SJSA1 (cell line): ENCODE measurements at regions not wholly inside any gene's neighbourhood (a gene's known extent, or its start where the extent isn't known, plus 50 kb on each side); places are given as distances from the start of the nearest gene placed in this dataset.
"Not testable (repeated sequence)": the region's sequence is repeated elsewhere in the genome, so short reads cannot be mapped to it uniquely, and the experiment has no call there.

ENCODE experiments used
- DNase-seq, 2 experiments: peaks; one replicate each; pipeline ENCODE4 v3.0.0-alpha.2; 2015 to 2020; ENCODE audit warnings: low spot score in 2 of 2, low read depth in 1 of 2
- H3K27ac ChIP-seq: fragments of 250-450 bp; sonication (Bioruptor Pico); 2 replicates; pipeline ENCODE4 v1.5.1; 2020; ENCODE audit warnings: mild to moderate bottlenecking, moderate library complexity
- H3K27me3 ChIP-seq: fragments of 250-450 bp; sonication (Bioruptor Pico); replicated peaks from 2 replicates; pipeline ENCODE4 v1.5.1; 2020; ENCODE audit warnings: mild to moderate bottlenecking, moderate library complexity
- H3K36me3 ChIP-seq: fragments of 250-450 bp; sonication (Bioruptor Pico); 2 replicates; pipeline ENCODE4 v1.5.1; 2020; ENCODE audit warnings: mild to moderate bottlenecking
- H3K4me1 ChIP-seq: fragments of 250-450 bp; sonication (Bioruptor Pico); replicated peaks from 2 replicates; pipeline ENCODE4 v1.6.1; 2021; ENCODE audit warnings: mild to moderate bottlenecking
- H3K4me3 ChIP-seq: fragments of 250-450 bp; sonication (Bioruptor Pico); 2 replicates; pipeline ENCODE4 v1.5.1; 2020; ENCODE audit warnings: mild to moderate bottlenecking
- H3K9me3 ChIP-seq: fragments of 250-450 bp; sonication (Bioruptor Pico); replicated peaks from 2 replicates; pipeline ENCODE4 v1.5.1; 2020; ENCODE audit warnings: mild to moderate bottlenecking

DNA sequence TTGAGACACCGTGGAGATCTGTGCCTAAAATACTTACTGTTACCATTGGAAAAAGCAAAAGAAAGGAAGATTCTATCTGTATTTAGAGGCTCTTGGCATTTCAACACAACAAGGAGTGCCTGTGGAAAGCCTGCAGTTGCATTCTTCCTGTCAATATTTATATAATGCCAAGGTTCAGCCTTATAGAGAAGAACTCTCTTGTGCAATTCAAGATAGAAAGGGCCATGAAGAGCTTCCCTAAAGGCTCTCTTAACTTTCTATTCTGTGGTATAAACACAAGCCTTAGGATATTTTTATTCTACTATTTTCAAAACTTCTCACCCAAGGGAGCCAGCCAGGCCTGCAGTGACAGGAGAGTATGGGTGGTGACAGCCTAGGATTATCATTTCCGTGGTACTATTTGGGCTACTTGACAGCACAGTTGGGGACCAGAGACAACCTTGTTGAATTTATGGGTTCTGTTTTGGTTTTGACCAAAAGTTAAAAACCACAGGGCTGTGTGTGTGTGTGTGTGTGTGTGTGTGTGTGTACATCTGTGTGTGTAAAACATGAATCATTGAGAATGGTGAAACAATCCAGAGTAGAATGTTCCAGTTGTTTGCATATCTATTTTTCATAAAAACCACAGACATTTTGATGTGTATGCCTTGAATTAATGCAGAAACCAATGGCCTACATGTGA is 700.9 kb upstream of the SLC35B3 start:
- Histone ChIP-seq H3K27ac (no peak overlapping the region), H3K9me3 (no peaks in the 10 kb centered on the region), H3K4me1 (peaks cover 15% of the 10 kb centered on the region), H3K4me3 (no peak overlapping the region), H3K36me3 (no peaks in the 10 kb centered on the region), H3K27me3 (no peaks in the 10 kb centered on the region)
- no peak for DNase-seq

DNA sequence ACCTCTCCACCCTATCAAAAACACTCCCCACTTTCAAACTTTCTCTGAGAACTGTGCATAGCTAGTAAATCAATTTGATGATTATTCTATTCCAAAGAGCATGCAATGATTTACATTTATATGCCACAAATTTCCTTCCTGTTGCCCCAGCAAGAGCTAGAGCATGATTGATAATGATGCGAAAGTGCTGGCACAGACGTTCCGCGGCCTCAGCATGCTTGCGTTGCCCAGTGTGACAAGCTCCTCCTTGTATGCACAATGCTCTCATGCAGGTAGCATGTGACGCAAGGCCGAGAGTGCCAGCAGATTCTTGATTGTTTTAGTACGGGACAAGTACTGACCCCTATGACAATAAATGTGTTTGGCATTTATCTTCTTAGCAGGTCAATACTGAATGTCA is 696.3 kb upstream of the SLC35B3 start:
- Histone ChIP-seq H3K27me3 (no peaks in the 10 kb centered on the region), H3K9me3 (no peaks in the 10 kb centered on the region), H3K27ac (no peak overlapping the region), H3K4me3 (no peak overlapping the region), H3K36me3 (no peaks in the 10 kb centered on the region), H3K4me1 (peaks cover 9% of the 10 kb centered on the region)
- no peak for DNase-seq

DNA sequence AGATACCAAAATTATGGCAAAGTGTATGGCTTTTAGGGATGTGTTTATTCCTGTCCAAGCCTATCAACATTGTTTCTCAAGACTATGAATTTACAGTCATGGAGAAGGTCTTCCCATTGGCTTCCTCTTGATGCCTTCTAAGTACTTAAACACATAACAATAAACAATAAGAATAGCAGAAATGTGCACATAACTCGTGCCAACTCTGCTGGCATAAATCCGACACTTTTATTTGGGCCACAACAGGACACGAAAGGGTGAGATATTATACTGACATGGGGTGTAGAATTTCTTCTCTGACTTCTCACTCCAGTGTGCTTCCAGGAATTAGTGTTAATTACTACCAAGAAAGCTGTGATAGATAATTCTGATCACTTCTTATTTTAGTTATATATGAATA is 695.9 kb upstream of the SLC35B3 start:
- H3K4me1 ChIP-seq, result peaks cover 13% of the 10 kb centered on the region
- H3K36me3 ChIP-seq, result no peaks in the 10 kb centered on the region
- DNase-seq, result no peak
- H3K4me3 ChIP-seq, result no peak overlapping the region
- H3K27ac ChIP-seq, result no peak overlapping the region
- H3K9me3 ChIP-seq, result no peaks in the 10 kb centered on the region
- H3K27me3 ChIP-seq, result no peaks in the 10 kb centered on the region

DNA sequence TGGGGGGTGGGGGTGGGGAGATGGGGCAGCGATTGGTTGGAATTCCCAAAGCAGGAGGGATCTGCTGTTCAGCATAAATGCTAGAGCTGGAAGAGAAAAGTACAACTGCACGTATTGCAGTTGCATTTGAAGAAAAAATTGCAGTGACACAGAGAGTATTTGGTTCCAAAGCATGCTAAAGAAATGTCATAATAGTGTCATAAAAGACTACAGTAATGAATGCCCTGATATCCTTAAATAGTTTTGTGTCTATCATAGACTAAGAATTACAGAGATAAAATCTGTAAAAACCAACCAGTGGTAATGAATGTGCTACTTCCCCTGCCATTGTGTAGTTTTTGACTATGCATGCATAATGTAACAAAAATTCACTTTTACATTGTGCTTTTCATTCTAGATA is 693.6 kb upstream of the SLC35B3 start:
- Histone ChIP-seq H3K36me3 (no peaks in the 10 kb centered on the region), H3K9me3 (no peaks in the 10 kb centered on the region), H3K4me1 (peaks cover 21% of the 10 kb centered on the region), H3K27ac (no peak overlapping the region), H3K27me3 (no peaks in the 10 kb centered on the region), H3K4me3 (no peak overlapping the region)
- no peak for DNase-seq

DNA sequence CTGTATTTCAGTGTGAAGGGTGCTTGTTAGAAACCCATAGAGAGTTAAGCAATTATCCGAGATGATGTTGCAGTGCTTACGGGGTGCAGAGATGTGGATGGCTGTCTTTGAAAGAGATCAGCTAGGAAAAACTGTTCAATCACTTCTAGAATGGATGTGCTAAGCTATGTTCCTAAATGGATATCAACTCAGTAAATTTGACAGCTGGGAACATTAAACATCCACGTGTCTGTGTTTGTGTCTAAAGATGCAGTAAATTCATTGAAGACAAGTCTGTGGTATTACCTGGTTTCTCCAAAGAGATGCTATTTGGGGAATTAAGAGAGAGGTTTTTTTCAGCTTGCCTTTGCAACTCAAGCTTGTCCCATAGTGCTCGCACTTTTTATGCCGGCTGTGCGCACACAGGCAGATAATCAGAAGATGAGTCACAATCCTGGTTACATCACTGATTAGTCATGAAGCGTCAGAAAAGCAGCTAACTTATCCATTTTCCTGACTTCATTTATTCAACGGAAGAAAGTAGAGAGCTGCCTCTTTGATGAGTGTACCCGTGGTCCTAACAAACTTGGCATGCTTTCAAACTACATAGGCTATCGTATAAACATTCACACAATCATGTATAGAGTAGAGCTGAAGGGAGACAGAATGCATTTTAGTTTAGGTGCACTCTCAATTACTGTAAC is 691.7 kb upstream of the SLC35B3 start:
- Histone ChIP-seq H3K4me3 (no peak overlapping the region), H3K4me1 (peaks cover 21% of the 10 kb centered on the region), H3K27me3 (no peaks in the 10 kb centered on the region), H3K27ac (peak overlapping the region; percentile 24; the same call in 1 of the 2 replicates), H3K9me3 (no peaks in the 10 kb centered on the region), H3K36me3 (no peaks in the 10 kb centered on the region)
- peak; percentile 49 to 66 for DNase-seq

DNA sequence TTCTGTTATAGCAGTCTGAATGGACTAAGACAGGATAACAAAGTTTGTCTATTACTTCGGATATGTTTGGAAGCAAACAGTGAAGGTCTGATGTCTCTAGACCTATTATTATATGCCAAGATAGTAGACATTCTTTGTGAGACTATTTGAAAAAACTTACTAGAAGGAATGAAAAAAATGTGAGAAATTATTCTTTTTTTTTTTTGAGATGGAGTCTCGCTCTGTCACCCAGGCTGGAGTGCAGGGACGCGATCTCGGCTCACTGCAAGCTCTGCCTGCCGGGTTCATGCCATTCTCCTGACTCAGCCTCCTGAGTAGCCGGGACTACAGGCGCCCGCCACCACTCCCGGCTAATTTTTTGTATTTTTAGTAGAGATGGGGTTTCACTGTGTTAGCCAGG is 690.7 kb upstream of the SLC35B3 start:
- not testable (repeated sequence) for H3K9me3 ChIP-seq, H3K4me3 ChIP-seq, H3K27me3 ChIP-seq, H3K36me3 ChIP-seq
- peaks cover 21% of the 10 kb centered on the region for H3K4me1 ChIP-seq
- peak overlapping the region; percentile 59 for H3K27ac ChIP-seq
- peak; percentile 38 to 68 for DNase-seq

DNA sequence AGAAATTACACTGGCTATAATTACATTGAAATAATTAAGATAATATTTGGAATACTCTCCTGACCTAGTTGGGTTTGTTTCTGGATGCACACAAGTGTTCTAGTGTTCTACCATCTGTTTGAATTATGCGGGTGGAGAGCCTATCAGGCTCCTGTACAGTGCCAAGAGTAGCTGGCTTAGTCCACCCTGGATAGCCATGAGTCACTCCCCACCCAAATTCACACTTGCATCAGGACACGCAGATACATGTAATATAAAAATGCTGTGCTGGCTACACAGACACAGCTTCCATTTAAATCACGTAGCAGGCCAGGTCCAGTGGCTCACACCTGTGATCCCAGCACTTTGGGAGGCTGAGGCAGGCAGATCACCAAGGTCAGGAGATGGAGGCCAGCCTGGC is 686.2 kb upstream of the SLC35B3 start:
- no peaks in the 10 kb centered on the region for H3K36me3 ChIP-seq
- H3K27ac ChIP-seq, result no peak overlapping the region
- H3K27me3 ChIP-seq, result no peaks in the 10 kb centered on the region
- no peak for DNase-seq
- no peak overlapping the region for H3K4me3 ChIP-seq
- H3K4me1 ChIP-seq, result peaks cover 14% of the 10 kb centered on the region
- no peaks in the 10 kb centered on the region for H3K9me3 ChIP-seq

DNA sequence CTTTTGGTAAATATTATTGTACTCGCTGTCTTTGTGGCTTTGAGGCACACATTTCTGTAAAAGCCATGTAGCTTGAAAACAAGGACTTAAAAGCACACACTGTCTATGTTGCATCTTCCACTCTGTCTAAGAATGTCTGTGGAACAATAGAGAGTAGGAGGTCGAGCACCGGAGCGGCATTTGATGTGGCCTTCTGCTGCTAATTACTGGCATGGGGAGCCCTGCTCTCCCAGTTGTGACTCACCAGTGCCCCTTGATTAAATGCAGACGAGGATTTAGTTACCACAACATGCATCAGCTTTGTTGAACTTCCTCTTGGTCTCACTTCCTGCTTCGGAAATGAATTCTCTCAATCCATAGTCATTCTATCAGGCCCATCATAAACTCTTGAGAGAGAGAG is 680.7 kb upstream of the SLC35B3 start:
- peak; percentile 82 to 85 for DNase-seq
- H3K9me3 ChIP-seq, result no peaks in the 10 kb centered on the region
- peaks cover 26% of the 10 kb centered on the region for H3K4me1 ChIP-seq
- H3K4me3 ChIP-seq, result no peak overlapping the region
- peak overlapping the region; percentile 66 for H3K27ac ChIP-seq
- H3K36me3 ChIP-seq, result no peaks in the 10 kb centered on the region
- no peaks in the 10 kb centered on the region for H3K27me3 ChIP-seq

DNA sequence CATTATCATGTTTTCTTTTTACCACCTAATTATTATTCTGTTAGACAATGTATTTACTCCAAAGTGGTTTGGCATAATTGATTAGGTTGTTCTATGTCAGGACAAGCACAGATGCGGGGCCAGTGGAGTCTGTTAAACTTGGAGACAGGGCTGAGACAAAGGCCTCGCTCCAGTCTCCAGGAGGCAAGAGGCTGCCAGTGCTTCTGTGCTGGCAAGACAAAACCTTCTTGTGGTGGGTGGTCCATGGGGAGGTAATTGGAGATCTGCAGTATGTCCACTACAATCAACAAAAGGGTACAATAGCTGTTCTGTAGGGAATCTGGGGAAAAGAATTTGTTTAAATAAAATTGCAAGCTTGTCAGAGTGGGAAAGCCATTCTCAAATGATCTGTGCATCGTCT is 677.2 kb upstream of the SLC35B3 start:
- Histone ChIP-seq H3K27me3 (no peaks in the 10 kb centered on the region), H3K36me3 (no peaks in the 10 kb centered on the region), H3K9me3 (no peaks in the 10 kb centered on the region), H3K4me3 (no peak overlapping the region), H3K27ac (peak overlapping the region; percentile 58), H3K4me1 (peaks cover 26% of the 10 kb centered on the region)
- peak; percentile 46 for DNase-seq

DNA sequence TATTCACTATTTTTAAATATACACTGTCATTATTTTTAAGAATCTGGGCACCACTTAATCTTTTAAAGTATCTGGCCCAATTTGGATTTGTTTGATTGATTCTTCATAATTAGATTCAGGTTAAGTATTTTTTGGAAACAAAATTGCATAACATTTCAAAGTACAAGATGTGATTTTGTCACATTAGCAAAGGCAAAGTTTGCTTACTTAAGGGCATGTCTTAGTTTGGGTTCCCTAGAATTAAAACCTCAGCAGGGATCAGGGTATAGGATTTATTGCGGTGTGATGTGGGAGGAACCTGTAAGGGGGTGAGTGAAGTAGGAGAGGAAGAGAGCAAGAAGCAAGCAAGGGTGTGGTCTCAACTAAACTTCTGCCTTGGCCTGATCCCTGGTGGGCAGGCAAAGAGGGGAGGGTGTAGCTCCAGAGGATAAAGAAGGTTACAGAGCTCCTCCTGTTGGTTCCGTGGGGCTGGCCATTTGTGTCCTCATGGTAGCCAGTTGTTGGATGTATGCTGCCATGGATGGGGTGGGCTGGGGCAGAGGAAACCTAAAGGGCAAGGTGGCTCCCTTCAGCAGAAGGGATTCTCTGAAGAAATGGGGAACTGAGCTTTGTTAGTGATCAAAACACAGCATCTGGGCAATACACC is 668.7 kb upstream of the SLC35B3 start:
- Histone ChIP-seq H3K9me3 (no peaks in the 10 kb centered on the region), H3K27ac (no peak overlapping the region), H3K27me3 (no peaks in the 10 kb centered on the region), H3K4me3 (no peak overlapping the region), H3K4me1 (no peaks in the 10 kb centered on the region), H3K36me3 (no peaks in the 10 kb centered on the region)
- DNase-seq, result no peak

DNA sequence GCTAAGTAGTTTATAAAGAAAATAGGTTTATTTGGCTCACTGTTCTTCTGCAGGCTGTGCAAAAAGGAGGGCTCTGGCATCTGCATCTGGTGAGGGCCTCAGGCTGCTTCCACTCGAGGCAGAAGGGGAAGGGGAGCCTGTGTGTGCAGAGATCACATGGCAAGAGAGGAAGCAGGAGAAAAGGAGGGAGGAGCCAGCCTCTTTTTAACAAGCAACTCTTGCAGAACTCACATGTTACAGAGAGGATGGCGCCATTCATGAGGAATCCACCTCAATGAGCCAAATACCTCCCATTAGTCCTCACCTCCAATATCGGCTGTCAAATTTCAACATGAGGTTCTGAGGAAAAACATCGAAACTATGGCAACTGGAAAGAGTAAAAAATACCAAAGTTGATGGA is 666.6 kb upstream of the SLC35B3 start:
- H3K9me3 ChIP-seq, result no peaks in the 10 kb centered on the region
- no peak overlapping the region for H3K4me3 ChIP-seq
- no peak for DNase-seq
- H3K27me3 ChIP-seq, result no peaks in the 10 kb centered on the region
- no peak overlapping the region for H3K27ac ChIP-seq
- no peaks in the 10 kb centered on the region for H3K4me1 ChIP-seq
- H3K36me3 ChIP-seq, result no peaks in the 10 kb centered on the region

DNA sequence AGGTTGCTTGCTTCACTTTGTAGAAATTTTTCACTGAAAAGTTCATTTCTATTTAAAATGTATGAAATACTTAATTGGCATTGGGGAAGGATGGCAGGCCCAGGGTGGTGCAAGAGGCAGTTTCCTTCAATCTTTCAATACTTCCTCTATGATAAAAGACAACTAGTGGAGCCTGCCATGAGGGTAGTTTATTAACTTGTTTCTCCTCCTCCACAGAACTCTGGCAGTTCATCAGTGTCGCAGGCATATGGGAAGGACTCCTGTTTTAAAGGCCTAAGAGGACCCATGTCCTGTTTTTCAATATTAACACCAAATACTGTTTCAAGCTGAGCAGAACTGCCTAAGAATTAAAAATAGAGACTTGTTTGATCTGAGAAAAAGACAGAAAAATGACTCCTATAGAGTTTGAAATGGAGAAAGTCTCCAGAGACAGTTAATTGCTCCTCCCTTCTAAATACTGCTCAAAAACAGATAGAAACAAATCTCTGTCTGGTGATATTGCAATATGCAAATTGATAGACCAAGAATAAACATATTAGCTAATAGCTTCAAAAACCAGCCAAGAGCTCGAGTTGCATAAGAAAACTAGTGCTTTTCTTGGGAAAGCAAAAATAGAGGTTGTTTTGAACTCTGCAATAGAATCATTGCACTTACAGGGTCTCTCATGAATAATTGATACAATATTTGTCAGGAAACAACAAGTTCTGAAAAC is 665.7 kb upstream of the SLC35B3 start:
- Histone ChIP-seq H3K27me3 (no peaks in the 10 kb centered on the region), H3K4me3 (no peak overlapping the region), H3K36me3 (no peaks in the 10 kb centered on the region), H3K27ac (no peak overlapping the region), H3K4me1 (no peaks in the 10 kb centered on the region), H3K9me3 (no peaks in the 10 kb centered on the region)
- no peak for DNase-seq

DNA sequence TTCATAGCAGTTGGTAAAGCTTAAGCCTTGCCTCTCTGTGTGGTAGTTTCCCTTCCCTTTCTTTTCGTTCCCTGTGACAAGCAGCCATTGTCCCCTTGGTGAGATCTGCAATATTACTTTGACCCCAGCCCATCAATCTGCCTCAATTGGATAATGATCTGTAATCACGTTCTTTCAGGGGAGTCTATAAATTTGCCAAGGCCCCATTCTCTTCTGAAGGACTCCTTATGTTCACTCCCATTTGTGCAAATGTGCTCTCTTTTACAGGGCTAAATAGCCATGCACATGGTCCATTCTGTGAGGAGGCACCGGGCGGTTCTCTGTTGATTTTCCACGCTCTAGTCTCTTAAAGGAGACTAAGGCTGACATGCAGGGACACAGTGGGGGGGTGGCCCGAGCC is 660.4 kb upstream of the SLC35B3 start:
- H3K36me3 ChIP-seq, result no peaks in the 10 kb centered on the region
- no peak for DNase-seq
- no peaks in the 10 kb centered on the region for H3K9me3 ChIP-seq
- no peak overlapping the region for H3K4me3 ChIP-seq
- no peaks in the 10 kb centered on the region for H3K4me1 ChIP-seq
- H3K27ac ChIP-seq, result no peak overlapping the region
- no peaks in the 10 kb centered on the region for H3K27me3 ChIP-seq

DNA sequence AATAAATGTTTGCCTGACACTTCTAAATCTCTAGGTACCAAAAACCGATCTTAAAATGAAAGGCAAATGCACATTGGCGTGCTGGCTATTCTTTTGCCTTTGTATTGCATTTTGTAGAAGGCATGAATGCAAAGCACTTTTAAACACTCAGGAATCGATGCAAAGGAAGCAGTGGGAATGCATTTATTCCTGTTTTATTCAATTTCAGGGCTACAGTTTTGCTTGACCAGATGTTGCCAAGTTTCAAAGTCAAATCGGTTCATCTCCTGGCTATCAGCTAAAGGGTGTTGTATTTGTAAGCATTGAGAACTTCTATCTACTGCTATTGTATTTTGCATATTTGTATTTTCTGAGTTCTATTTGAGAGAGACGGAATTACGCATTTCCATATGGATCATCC is 659.8 kb upstream of the SLC35B3 start:
- no peak overlapping the region for H3K27ac ChIP-seq
- H3K36me3 ChIP-seq, result no peaks in the 10 kb centered on the region
- no peaks in the 10 kb centered on the region for H3K27me3 ChIP-seq
- no peak for DNase-seq
- no peaks in the 10 kb centered on the region for H3K9me3 ChIP-seq
- no peak overlapping the region for H3K4me3 ChIP-seq
- H3K4me1 ChIP-seq, result no peaks in the 10 kb centered on the region
